GM12878 (cell line): ENCODE measurements at regions not wholly inside any gene's neighbourhood (a gene's known extent, or its start where the extent isn't known, plus 50 kb on each side); places are given as distances from the start of the nearest gene placed in this dataset.

ENCODE experiments used
- ATAC-seq: fragments of 200-7000 bp; cut with Tn5 transposase; 3 replicates; pipeline ENCODE4 v1.9.1; 2020; ENCODE audit warnings: mild to moderate bottlenecking, moderate library complexity
- BruUV-seq: library from RNA; stranded (reverse); fragments of 400-500 nt; replicated peaks from 2 replicates; lab custom pipeline; 2021; lab: Mats Ljungman, UMichigan
- CTCF ChIA-PET: fragments of 300-600 bp; sonication (Branson Sonifier 250); formaldehyde crosslinking; extraction: SDS; loops from one replicate; lab custom pipeline; 2021; ENCODE audit warnings: inconsistent platforms; lab: Yijun Ruan, JAX
- POLR2A ChIA-PET: fragments of 350-600 bp; formaldehyde crosslinking; extraction: SDS; loops from one replicate; lab custom pipeline; 2021; ENCODE audit warnings: inconsistent platforms; lab: Charles Lee
- RAD21 ChIA-PET: fragments of 300-600 bp; sonication (Branson Sonifier 250); formaldehyde crosslinking; loops from one replicate; lab custom pipeline; 2023; ENCODE audit warnings: antibody characterized with exemption; ENCODE audit not compliant: unreplicated experiment; lab: Charles Lee
- SMC1A ChIA-PET: fragments of 300-600 bp; sonication (Branson Sonifier 250); formaldehyde crosslinking; loops from one replicate; lab custom pipeline; 2023; ENCODE audit not compliant: unreplicated experiment, uncharacterized antibody; lab: Charles Lee
- DNase-seq: peaks from one replicate; pipeline ENCODE4 v3.0.0-alpha.2; 2011; ENCODE audit warnings: low read depth, low spot score
- FAIRE-seq: peaks from 3 replicates; lab custom pipeline; 2011; peaks lifted over from hg19 to GRCh38; lab: Jason Lieb, UNC
- H2AFZ ChIP-seq: 2 replicates; pipeline ENCODE4 v1.6.0; 2011; ENCODE audit warnings: low read depth, low read length, control low read depth; ENCODE audit not compliant: control insufficient read depth
- H3K27ac ChIP-seq: 2 replicates; pipeline ENCODE4 v1.5.1; 2011; ENCODE audit warnings: control low read depth; ENCODE audit not compliant: control insufficient read depth, insufficient read depth
- H3K27me3 ChIP-seq, 2 experiments: replicated peaks in 1 of 2; 2 replicates each; pipeline versions ENCODE4 v1.6.0 to v1.6.1; 2011; ENCODE audit warnings: low read length in 1 of 2; ENCODE audit not compliant: control insufficient read depth in 2 of 2, insufficient read depth in 2 of 2
- H3K36me3 ChIP-seq, 2 experiments: 2 replicates each; pipeline ENCODE4 v1.5.1; 2011; ENCODE audit warnings: low read length in 1 of 2; ENCODE audit not compliant: control insufficient read depth in 2 of 2, insufficient read depth in 2 of 2
- H3K4me1 ChIP-seq: 2 replicates; pipeline ENCODE4 v1.6.1; 2011; ENCODE audit warnings: mild to moderate bottlenecking, low read length, moderate library complexity, mixed read lengths; ENCODE audit not compliant: control insufficient read depth, insufficient read depth
- H3K4me2 ChIP-seq: 2 replicates; pipeline ENCODE4 v1.6.0; 2011; ENCODE audit warnings: control low read depth; ENCODE audit not compliant: control insufficient read depth, insufficient read depth
- H3K4me3 ChIP-seq: fragments of 200-600 bp; sonication (generic); 2 replicates; pipeline ENCODE4 v1.5.1; 2016
- H3K79me2 ChIP-seq: 2 replicates; pipeline ENCODE4 v1.6.0; 2011; ENCODE audit warnings: low read length; ENCODE audit not compliant: control insufficient read depth, insufficient read depth
- H3K9ac ChIP-seq: 2 replicates; pipeline ENCODE4 v1.8.0; 2011; ENCODE audit warnings: low read length, control low read depth, mixed read lengths; ENCODE audit not compliant: control insufficient read depth, insufficient read depth
- H3K9me3 ChIP-seq: replicated peaks from 3 replicates; pipeline ENCODE4 v1.5.1; 2011; ENCODE audit warnings: mild to moderate bottlenecking, low read length; ENCODE audit not compliant: control insufficient read depth, insufficient read depth
- H4K20me1 ChIP-seq: 2 replicates; pipeline ENCODE4 v1.6.0; 2011; ENCODE audit not compliant: control insufficient read depth, insufficient read depth
- ATF7 ChIP-seq: fragments of 450-650 bp; IDR thresholded peaks from 2 replicates; pipeline ENCODE4 v1.6.1; 2016; ENCODE audit warnings: low read depth, mild to moderate bottlenecking
- BCL11A ChIP-seq: IDR thresholded peaks from 2 replicates; pipeline ENCODE4 v1.6.1; 2011; ENCODE audit warnings: low read depth, low read length
- BMI1 ChIP-seq: fragments of 450-650 bp; IDR thresholded peaks from 2 replicates; pipeline ENCODE4 v1.6.1; 2016; ENCODE audit warnings: mild to moderate bottlenecking, moderate library complexity, borderline replicate concordance
- EP300 ChIP-seq, 2 experiments: fragments of 150-350 bp in 1 of 2; IDR thresholded peaks; 2 replicates each; pipeline ENCODE4 v1.6.1; 2011 to 2012; ENCODE audit warnings: low read depth in 2 of 2, low read length in 2 of 2, borderline replicate concordance in 1 of 2, improper control_type of control experiment in 1 of 2, inconsistent platforms in 1 of 2; ENCODE audit not compliant: control insufficient read depth in 1 of 2
- EZH2 ChIP-seq: IDR thresholded peaks from 2 replicates; pipeline ENCODE4 v1.6.1; 2012; ENCODE audit warnings: low read depth, mild to moderate bottlenecking, control low read depth, inconsistent platforms, low read length, borderline replicate concordance; ENCODE audit not compliant: control insufficient read depth
- GATAD2B ChIP-seq: fragments of 450-650 bp; conservative IDR thresholded peaks from 2 replicates; pipeline ENCODE4 v1.6.1; 2017; ENCODE audit warnings: low read depth, mild to moderate bottlenecking, moderate library complexity
- HDAC2 ChIP-seq: fragments of 200-600 bp; sonication (generic); IDR thresholded peaks from 2 replicates; pipeline ENCODE4 v1.6.1; 2017
- IKZF1 ChIP-seq: fragments of 450-650 bp; conservative IDR thresholded peaks from 2 replicates; pipeline ENCODE4 v1.6.1; 2017; ENCODE audit warnings: antibody characterized with exemption, mild to moderate bottlenecking
- IKZF2 ChIP-seq, 2 experiments: fragments of 450-650 bp; IDR thresholded peaks; 2 replicates each; pipeline ENCODE4 v1.6.1; 2017; ENCODE audit warnings: mild to moderate bottlenecking in 2 of 2, moderate library complexity in 2 of 2
- IRF4 ChIP-seq: IDR thresholded peaks from 2 replicates; pipeline ENCODE4 v1.6.1; 2011; ENCODE audit warnings: low read depth, low read length
- MTA2 ChIP-seq: fragments of 450-650 bp; IDR thresholded peaks from 2 replicates; pipeline ENCODE4 v1.6.1; 2016; ENCODE audit warnings: low read depth, mild to moderate bottlenecking, moderate library complexity
- NR2C2 ChIP-seq: IDR thresholded peaks from 2 replicates; pipeline ENCODE4 v1.6.1; 2011; ENCODE audit warnings: borderline replicate concordance, low read depth; ENCODE audit not compliant: control insufficient read depth, insufficient read length
- PAX5 ChIP-seq: IDR thresholded peaks from 2 replicates; pipeline ENCODE4 v1.6.1; 2011; ENCODE audit warnings: low read depth, low read length, borderline replicate concordance
- PBX3 ChIP-seq: IDR thresholded peaks from 2 replicates; pipeline ENCODE4 v1.6.1; 2011; ENCODE audit warnings: mild to moderate bottlenecking, low read depth, low read length, moderate library complexity; ENCODE audit not compliant: insufficient replicate concordance
- RUNX3 ChIP-seq: IDR thresholded peaks from 2 replicates; pipeline ENCODE4 v1.6.1; 2012; ENCODE audit warnings: low read length, inconsistent platforms
- SRF ChIP-seq, 2 experiments: IDR thresholded peaks; 2 replicates each; pipeline ENCODE4 v1.6.1; 2011; ENCODE audit warnings: low read depth in 2 of 2, low read length in 2 of 2, mild to moderate bottlenecking in 1 of 2, moderate library complexity in 1 of 2
- YY1 ChIP-seq: IDR thresholded peaks from 2 replicates; pipeline ENCODE4 v1.6.1; 2011; ENCODE audit warnings: low read depth, mild to moderate bottlenecking, low read length
- ZNF217 ChIP-seq: fragments of 450-650 bp; IDR thresholded peaks from 2 replicates; pipeline ENCODE4 v1.6.1; 2017; ENCODE audit warnings: antibody characterized with exemption, mild to moderate bottlenecking
- WGBS: methylation state at CpG from one replicate; pipeline ENCODE4 v1.1.6; 2016; ENCODE audit warnings: low lambda C conversion rate; ENCODE audit not compliant: insufficient replicate concordance, insufficient coverage; ENCODE audit errors: missing lambda C conversion rate; 5-methylcytosine and 5-hydroxymethylcytosine counted together
- in situ Hi-C: fragments of 300-500 bp; cut with MboI; formaldehyde crosslinking; loops from 9 replicates; pipeline ENCODE4 v1.14.3; 2018; ENCODE audit warnings: mixed read lengths
- intact Hi-C: fragments of 100-400 bp; cut with micrococcal nuclease; formaldehyde crosslinking; loops from one replicate; pipeline ENCODE4 v1.14.2; 2022; ENCODE audit not compliant: unreplicated experiment
- TF ChIP-seq, protein P1 (sequence below): fragments of 450-650 bp; IDR thresholded peaks from 2 replicates; pipeline ENCODE4 v1.6.1; 2016; ENCODE audit warnings: mild to moderate bottlenecking
- TF ChIP-seq, protein P2 (sequence below): fragments of 450-650 bp; IDR thresholded peaks from 2 replicates; pipeline ENCODE4 v1.6.1; 2017; ENCODE audit warnings: mild to moderate bottlenecking, low read depth, inconsistent platforms; ENCODE audit not compliant: poor library complexity, severe bottlenecking

DNA sequence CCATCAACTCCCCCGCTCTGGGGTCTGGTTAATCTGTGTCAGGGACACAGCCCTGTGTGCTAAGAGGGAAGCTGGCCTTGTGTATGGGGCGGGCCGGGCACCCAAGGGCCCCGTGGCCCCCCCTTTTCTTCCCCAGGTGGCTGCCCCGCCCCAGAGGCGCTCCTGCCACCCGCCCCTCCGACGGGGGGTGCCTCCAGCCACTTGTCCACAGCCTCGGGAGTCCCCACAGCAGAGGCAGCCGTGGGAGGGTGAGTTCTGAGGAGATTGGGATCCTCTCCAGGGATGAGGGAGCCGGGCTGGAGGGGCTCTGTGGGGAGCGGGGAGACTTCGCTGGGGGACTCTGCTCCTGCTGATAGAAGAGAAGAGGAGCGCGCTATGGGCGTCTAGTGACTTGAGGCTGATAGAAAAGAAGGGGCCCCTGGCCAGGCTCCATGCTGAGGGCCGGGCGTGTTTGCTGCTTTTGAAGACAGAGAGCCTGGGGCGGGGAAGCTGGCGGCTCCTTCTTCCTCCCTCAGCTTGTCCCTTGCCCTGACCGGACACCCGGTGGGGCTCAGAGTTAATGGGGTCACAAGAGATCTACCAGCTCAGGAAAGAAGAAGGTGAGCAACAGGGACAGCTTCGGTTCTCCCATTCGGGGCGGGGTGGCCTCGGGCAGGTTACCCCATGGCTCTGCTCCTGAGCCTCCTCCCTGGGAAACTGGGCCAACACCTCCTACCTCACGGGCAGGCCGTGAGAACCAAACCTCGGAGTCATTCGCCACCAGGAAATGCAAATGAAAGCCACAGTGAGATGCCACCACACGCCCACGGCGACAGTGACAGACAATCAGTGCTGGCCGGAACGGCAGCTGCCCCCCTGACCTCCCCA lies 89.4 kb upstream of the TAF1B start:
- peak overlapping the region; percentile 12 for H2AFZ ChIP-seq
- peaks cover 3 to 14% of the 10 kb centered on the region in 2 experiments for H3K27me3 ChIP-seq
- POLR2A ChIA-PET: no interaction called here
- peak overlapping the region; percentile 7 for H3K27ac ChIP-seq
- DNase-seq: no peak
- no peak overlapping the region; the same call in 1 of the 2 replicates for H3K9ac ChIP-seq
- H3K9me3 ChIP-seq: no peaks in the 10 kb centered on the region
- no peaks in the 10 kb centered on the region for H3K36me3 ChIP-seq
- no peak overlapping the region; the same call in 1 of the 2 replicates for H3K4me3 ChIP-seq
- no TSS peak for BruUV-seq
- ATAC-seq: peak; percentile 61
- H4K20me1 ChIP-seq: no peaks in the 10 kb centered on the region
- H3K79me2 ChIP-seq: no peaks in the 10 kb centered on the region
- intact Hi-C loops: no loop called here
- H3K4me1 ChIP-seq: peaks cover 44% of the 10 kb centered on the region
- FAIRE-seq: no peak
- CTCF ChIA-PET: interaction anchor here (0.9 to 1.6 kb wide), 2 partner anchors 15 to 17 kb away, joined by 4 read pairs; no protein-coding TSS in a partner anchor
- in situ Hi-C loops: no loop called here
- SMC1A ChIA-PET: interaction anchor here (0.6 kb wide), 1 partner anchor 16 kb away, joined by 3 read pairs; no protein-coding TSS in a partner anchor
- RAD21 ChIA-PET: no interaction called here
- WGBS: 10% methylated on average over 36 of the region's 36 CpGs
- peak overlapping the region; percentile 11 for H3K4me2 ChIP-seq
- TF ChIP-seq NR2C2 (no peak), MTA2 (peak; percentile 27; the same call in 1 of the 2 replicates), ZNF217 (no peak), IRF4 (peak; percentile 57; the same call in 1 of the 2 replicates), BCL11A (peak; percentile 47; the same call in 1 of the 2 replicates), GATAD2B (peak; percentile 71), PAX5 (0 out of 2 replicates have a peak, but pooled peaks have one; percentile 40), HDAC2 (no peak), PBX3 (peak; percentile 40), IKZF2 (IDR thresholded peaks at IDR 0.05) (peak in 1 of 2 experiments; percentile 37; a peak in 2 of 4 replicates), EP300 (IDR thresholded peaks at IDR 0.05; ENCODE audit: borderline replicate concordance in 1 of 2, control insufficient read depth in 1 of 2, low read depth in 2 of 2, low read length in 2 of 2) (peak in 1 of 2 experiments; percentile 47; a peak in 1 of 4 replicates), BMI1 (no peak), RUNX3 (peak; percentile 42), YY1 (peak; percentile 19; the same call in 1 of the 2 replicates), ATF7 (0 out of 2 replicates have a peak, but pooled peaks have one; percentile 24), SRF (IDR thresholded peaks at IDR 0.05; ENCODE audit: low read depth in 2 of 2, low read length in 2 of 2) (no peak), IKZF1 (peak; percentile 70), EZH2 (no peak)
- TF ChIP-seq, protein P1, sequence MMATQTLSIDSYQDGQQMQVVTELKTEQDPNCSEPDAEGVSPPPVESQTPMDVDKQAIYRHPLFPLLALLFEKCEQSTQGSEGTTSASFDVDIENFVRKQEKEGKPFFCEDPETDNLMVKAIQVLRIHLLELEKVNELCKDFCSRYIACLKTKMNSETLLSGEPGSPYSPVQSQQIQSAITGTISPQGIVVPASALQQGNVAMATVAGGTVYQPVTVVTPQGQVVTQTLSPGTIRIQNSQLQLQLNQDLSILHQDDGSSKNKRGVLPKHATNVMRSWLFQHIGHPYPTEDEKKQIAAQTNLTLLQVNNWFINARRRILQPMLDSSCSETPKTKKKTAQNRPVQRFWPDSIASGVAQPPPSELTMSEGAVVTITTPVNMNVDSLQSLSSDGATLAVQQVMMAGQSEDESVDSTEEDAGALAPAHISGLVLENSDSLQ: peak; percentile 82
- TF ChIP-seq, protein P2, sequence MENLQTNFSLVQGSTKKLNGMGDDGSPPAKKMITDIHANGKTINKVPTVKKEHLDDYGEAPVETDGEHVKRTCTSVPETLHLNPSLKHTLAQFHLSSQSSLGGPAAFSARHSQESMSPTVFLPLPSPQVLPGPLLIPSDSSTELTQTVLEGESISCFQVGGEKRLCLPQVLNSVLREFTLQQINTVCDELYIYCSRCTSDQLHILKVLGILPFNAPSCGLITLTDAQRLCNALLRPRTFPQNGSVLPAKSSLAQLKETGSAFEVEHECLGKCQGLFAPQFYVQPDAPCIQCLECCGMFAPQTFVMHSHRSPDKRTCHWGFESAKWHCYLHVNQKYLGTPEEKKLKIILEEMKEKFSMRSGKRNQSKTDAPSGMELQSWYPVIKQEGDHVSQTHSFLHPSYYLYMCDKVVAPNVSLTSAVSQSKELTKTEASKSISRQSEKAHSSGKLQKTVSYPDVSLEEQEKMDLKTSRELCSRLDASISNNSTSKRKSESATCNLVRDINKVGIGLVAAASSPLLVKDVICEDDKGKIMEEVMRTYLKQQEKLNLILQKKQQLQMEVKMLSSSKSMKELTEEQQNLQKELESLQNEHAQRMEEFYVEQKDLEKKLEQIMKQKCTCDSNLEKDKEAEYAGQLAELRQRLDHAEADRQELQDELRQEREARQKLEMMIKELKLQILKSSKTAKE: peak; percentile 41
